ENCODE measurements at regions not wholly inside any gene's neighbourhood (a gene's known extent, or its start where the extent isn't known, plus 50 kb on each side); places are given as distances from the start of the nearest gene placed in this dataset.

DNA sequence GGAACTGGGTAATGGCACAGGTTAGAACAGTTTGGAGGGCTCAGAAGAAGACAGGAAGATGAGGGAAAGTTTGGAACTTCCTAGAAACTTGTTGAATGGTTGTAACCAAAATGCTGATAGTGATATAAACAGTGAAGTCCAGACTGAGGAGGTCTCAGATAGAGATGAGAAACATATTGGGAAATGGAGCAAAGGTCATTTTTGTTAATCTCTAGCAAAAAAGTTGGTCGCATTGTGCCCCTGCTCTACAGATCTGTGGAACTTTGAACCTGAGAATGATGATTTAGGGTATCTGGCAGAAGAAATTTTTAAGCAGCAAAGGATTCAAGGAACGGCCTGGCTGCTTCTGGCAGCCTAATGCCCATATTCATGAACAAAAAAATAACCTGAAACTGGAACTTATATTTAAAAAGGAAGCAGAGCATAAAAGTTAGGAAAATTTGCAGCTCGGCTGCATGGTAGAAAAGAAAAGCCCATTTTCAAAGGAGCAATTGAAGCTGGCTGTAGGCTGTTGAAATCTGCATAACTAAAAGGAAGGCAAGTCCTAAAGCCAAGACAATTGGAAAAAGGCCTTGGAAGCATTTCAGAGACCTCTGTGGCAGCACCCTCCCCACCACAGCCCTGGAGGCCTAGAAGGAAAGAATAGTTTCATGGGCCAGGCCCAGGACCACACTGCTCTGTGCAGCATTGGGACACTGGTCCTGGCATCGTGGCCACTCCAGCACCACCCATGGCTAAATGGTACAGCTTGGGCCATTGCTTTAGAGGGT is 182.6 kb upstream of the CD96 start:
- Mint-ChIP-seq H3K36me3 (no peaks in the 10 kb centered on the region), H3K27me3 (ENCODE audit: low read depth in 2 of 2) (peaks cover 0 to 7% of the 10 kb centered on the region in 2 donors), H3K4me1 (no peaks in the 10 kb centered on the region), H3K9me3 (no peaks in the 10 kb centered on the region), H3K4me3 (no peak overlapping the region), H3K27ac (no peak overlapping the region)
- DNase-seq (no peak), ATAC-seq (no peak)
- H3K4me1 ChIP-seq (ENCODE audit: control insufficient read depth, insufficient read depth, low read length): no peaks in the 10 kb centered on the region
- no peaks in the 10 kb centered on the region for H3K27me3 ChIP-seq (ENCODE audit: control insufficient read depth, insufficient read depth, low read length)
- no peak overlapping the region for H3K27ac ChIP-seq (ENCODE audit: low read length)
- no peaks in the 10 kb centered on the region for H3K9me3 ChIP-seq (ENCODE audit: control insufficient read depth, insufficient read depth, low read length)
- TF ChIP-seq, protein P1, sequence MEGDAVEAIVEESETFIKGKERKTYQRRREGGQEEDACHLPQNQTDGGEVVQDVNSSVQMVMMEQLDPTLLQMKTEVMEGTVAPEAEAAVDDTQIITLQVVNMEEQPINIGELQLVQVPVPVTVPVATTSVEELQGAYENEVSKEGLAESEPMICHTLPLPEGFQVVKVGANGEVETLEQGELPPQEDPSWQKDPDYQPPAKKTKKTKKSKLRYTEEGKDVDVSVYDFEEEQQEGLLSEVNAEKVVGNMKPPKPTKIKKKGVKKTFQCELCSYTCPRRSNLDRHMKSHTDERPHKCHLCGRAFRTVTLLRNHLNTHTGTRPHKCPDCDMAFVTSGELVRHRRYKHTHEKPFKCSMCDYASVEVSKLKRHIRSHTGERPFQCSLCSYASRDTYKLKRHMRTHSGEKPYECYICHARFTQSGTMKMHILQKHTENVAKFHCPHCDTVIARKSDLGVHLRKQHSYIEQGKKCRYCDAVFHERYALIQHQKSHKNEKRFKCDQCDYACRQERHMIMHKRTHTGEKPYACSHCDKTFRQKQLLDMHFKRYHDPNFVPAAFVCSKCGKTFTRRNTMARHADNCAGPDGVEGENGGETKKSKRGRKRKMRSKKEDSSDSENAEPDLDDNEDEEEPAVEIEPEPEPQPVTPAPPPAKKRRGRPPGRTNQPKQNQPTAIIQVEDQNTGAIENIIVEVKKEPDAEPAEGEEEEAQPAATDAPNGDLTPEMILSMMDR (IDR thresholded peaks at IDR 0.05): no peak
- 85% methylated on average over 4 of the region's 4 CpGs for WGBS (ENCODE audit: insufficient coverage)
- H3K4me3 ChIP-seq (ENCODE audit: low read length): no peak overlapping the region
- intact Hi-C loops (cut with micrococcal nuclease): no loop called here
- H3K36me3 ChIP-seq (ENCODE audit: control insufficient read depth, insufficient read depth, low read length): no peaks in the 10 kb centered on the region

DNA sequence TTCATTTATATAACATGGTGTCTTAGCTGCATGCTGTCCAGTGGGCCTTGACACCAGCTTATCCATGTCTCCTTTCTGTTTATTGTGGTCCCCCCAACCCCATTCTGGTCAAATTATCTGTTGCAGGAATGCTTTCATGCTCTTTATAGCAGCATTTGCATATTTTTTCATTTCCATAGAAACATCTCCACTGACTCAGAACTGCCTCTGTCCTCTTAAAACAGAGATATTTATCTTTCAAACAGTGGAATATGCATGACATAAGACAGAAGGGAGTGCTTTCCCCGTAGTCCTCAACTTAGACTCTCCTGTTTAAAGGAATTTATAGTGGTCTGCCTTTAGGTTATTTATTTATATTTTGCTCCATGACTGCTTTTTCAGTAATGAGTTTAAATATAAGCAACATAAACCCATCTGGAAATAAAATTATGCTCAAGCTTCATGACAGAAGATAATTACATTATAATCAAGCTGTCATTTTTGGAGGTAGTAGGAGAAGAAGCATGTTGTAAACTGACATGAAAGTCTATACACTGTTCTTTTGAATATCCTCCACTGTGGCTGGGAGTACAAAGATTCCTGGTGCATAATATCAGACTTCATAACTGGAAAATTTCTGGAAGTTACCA is 179.5 kb upstream of the CD96 start:
- Mint-ChIP-seq H3K4me1 (no peaks in the 10 kb centered on the region), H3K9me3 (no peaks in the 10 kb centered on the region), H3K27me3 (ENCODE audit: low read depth in 2 of 2) (peaks cover 0 to 7% of the 10 kb centered on the region in 2 donors), H3K27ac (no peak overlapping the region), H3K36me3 (no peaks in the 10 kb centered on the region), H3K4me3 (no peak overlapping the region)
- intact Hi-C loops (cut with micrococcal nuclease): no loop called here
- Histone ChIP-seq H3K27ac (ENCODE audit: low read length) (no peak overlapping the region), H3K36me3 (ENCODE audit: control insufficient read depth, insufficient read depth, low read length) (no peaks in the 10 kb centered on the region), H3K4me3 (ENCODE audit: low read length) (no peak overlapping the region), H3K4me1 (ENCODE audit: control insufficient read depth, insufficient read depth, low read length) (no peaks in the 10 kb centered on the region), H3K9me3 (ENCODE audit: control insufficient read depth, insufficient read depth, low read length) (no peaks in the 10 kb centered on the region), H3K27me3 (ENCODE audit: control insufficient read depth, insufficient read depth, low read length) (no peaks in the 10 kb centered on the region)
- TF ChIP-seq, protein P1 (IDR thresholded peaks at IDR 0.05): no peak
- WGBS (ENCODE audit: insufficient coverage): no CpG with 5 or more reads among the region's 1 CpG
- ATAC-seq (no peak), DNase-seq (no peak)

DNA sequence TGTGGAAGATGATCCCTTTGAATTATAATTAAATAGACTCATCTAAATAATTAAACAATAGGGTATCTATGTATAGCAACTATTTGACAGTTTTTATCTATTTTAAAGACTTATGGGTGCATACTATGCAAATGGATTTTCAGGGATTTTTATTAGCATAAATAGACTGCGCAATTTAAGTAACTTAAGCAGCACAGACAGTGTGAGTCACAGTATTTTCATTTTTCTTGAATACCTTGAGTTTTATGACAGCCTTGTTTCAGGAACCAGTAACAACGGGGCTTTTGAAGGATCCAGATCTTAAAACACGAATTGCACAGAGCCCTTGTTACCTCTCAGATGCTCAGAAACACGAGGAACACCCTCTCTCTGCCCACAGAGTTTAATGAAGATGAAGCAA is 175.5 kb upstream of the CD96 start:
- Histone ChIP-seq H3K4me3 (ENCODE audit: low read length) (no peak overlapping the region), H3K9me3 (ENCODE audit: control insufficient read depth, insufficient read depth, low read length) (peaks cover 4% of the 10 kb centered on the region), H3K36me3 (ENCODE audit: control insufficient read depth, insufficient read depth, low read length) (no peaks in the 10 kb centered on the region), H3K4me1 (ENCODE audit: control insufficient read depth, insufficient read depth, low read length) (no peaks in the 10 kb centered on the region), H3K27ac (ENCODE audit: low read length) (no peak overlapping the region), H3K27me3 (ENCODE audit: control insufficient read depth, insufficient read depth, low read length) (no peaks in the 10 kb centered on the region)
- Mint-ChIP-seq H3K4me1 (no peaks in the 10 kb centered on the region), H3K9me3 (peaks cover 2 to 6% of the 10 kb centered on the region in 2 donors), H3K36me3 (peaks cover 8% of the 10 kb centered on the region), H3K27me3 (ENCODE audit: low read depth in 2 of 2) (peaks cover 0 to 6% of the 10 kb centered on the region in 2 donors), H3K4me3 (no peak overlapping the region), H3K27ac (no peak overlapping the region)
- DNase-seq: no peak
- TF ChIP-seq, protein P1 (IDR thresholded peaks at IDR 0.05): no peak
- WGBS (ENCODE audit: insufficient coverage): 80% methylated on average over 4 of the region's 4 CpGs
- intact Hi-C loops (cut with micrococcal nuclease): no loop called here
- ATAC-seq: no peak
